ENCODE measurements at regions not wholly inside any gene's neighbourhood (a gene's known extent, or its start where the extent isn't known, plus 50 kb on each side); places are given as distances from the start of the nearest gene placed in this dataset.

GRCh38 chr2:82879803-82880202 is 1579.3 kb downstream of the SUCLG1 start:
- Histone ChIP-seq H3K27me3 (ENCODE audit: low read depth) (no peaks in the 10 kb centered on the region), H3K4me3 (no peak overlapping the region), H3K4me1 (no peaks in the 10 kb centered on the region), H3K9me3 (replicated peaks) (no peaks in the 10 kb centered on the region), H3K36me3 (no peaks in the 10 kb centered on the region), H3K27ac (replicated peaks) (no peak overlapping the region)
- no peak for DNase-seq
- TF ChIP-seq, protein P1, sequence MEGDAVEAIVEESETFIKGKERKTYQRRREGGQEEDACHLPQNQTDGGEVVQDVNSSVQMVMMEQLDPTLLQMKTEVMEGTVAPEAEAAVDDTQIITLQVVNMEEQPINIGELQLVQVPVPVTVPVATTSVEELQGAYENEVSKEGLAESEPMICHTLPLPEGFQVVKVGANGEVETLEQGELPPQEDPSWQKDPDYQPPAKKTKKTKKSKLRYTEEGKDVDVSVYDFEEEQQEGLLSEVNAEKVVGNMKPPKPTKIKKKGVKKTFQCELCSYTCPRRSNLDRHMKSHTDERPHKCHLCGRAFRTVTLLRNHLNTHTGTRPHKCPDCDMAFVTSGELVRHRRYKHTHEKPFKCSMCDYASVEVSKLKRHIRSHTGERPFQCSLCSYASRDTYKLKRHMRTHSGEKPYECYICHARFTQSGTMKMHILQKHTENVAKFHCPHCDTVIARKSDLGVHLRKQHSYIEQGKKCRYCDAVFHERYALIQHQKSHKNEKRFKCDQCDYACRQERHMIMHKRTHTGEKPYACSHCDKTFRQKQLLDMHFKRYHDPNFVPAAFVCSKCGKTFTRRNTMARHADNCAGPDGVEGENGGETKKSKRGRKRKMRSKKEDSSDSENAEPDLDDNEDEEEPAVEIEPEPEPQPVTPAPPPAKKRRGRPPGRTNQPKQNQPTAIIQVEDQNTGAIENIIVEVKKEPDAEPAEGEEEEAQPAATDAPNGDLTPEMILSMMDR (IDR thresholded peaks at IDR 0.05; ENCODE audit: borderline replicate concordance) = no peak
- intact Hi-C loops (cut with micrococcal nuclease) = no loop called here

GRCh38 chr2:82875858-82876257 is 1583.2 kb downstream of the SUCLG1 start:
- no peak overlapping the region for H3K4me3 ChIP-seq
- no peak for DNase-seq
- intact Hi-C loops (cut with micrococcal nuclease) = no loop called here
- TF ChIP-seq, protein P1 (IDR thresholded peaks at IDR 0.05; ENCODE audit: borderline replicate concordance) = no peak
- H3K27ac ChIP-seq (replicated peaks) = no peak overlapping the region
- no peaks in the 10 kb centered on the region for H3K9me3 ChIP-seq (replicated peaks)
- H3K4me1 ChIP-seq = no peaks in the 10 kb centered on the region
- H3K36me3 ChIP-seq = no peaks in the 10 kb centered on the region
- no peaks in the 10 kb centered on the region for H3K27me3 ChIP-seq (ENCODE audit: low read depth)

DNA sequence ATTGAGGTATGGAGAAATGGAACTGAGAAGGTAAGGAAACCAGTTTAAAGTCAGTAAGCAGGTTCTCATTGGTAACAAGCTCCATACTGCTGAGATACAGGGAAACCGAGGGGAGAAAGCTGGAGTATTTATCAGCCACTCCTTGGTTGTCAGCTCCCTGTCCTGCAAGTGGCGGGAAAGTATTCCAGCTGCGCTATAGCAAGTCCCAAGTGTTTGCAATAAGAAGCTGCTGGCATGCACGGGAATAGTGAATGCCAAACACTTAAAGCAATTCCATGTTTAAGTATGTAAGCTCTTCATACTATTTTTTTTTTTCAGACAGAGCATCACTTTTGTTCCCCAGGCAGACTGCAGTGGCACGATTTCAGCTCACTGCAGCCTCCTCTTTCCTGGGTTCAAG is 1601.1 kb downstream of the SUCLG1 start:
- Histone ChIP-seq H3K27ac (replicated peaks) (no peak overlapping the region), H3K9me3 (replicated peaks) (no peaks in the 10 kb centered on the region), H3K27me3 (ENCODE audit: low read depth) (no peaks in the 10 kb centered on the region), H3K4me1 (no peaks in the 10 kb centered on the region), H3K4me3 (no peak overlapping the region), H3K36me3 (no peaks in the 10 kb centered on the region)
- DNase-seq = no peak
- TF ChIP-seq, protein P1 (IDR thresholded peaks at IDR 0.05; ENCODE audit: borderline replicate concordance) = no peak
- intact Hi-C loops (cut with micrococcal nuclease) = no loop called here

DNA sequence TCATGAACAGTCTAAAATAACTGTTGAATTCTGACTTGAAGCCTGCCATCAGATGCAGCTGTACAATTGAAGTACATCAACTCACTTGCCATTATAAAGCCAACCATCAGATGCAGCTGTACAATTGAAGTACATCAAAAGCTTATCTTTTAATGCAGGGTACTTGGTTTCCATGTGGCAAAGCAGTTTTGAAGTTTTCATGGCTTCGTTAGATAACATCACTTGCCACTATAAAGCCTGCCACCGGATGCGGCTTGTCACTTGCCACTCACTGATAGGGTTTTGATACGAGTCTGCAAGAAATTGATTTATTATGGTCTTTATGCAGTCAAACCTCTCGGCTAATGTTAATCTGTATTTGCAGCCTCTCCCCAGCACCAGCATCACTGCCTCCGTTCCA is 1605.8 kb downstream of the SUCLG1 start:
- Histone ChIP-seq H3K36me3 (no peaks in the 10 kb centered on the region), H3K9me3 (replicated peaks) (no peaks in the 10 kb centered on the region), H3K4me1 (no peaks in the 10 kb centered on the region), H3K4me3 (no peak overlapping the region), H3K27me3 (ENCODE audit: low read depth) (no peaks in the 10 kb centered on the region), H3K27ac (replicated peaks) (no peak overlapping the region)
- TF ChIP-seq, protein P1 (IDR thresholded peaks at IDR 0.05; ENCODE audit: borderline replicate concordance) = no peak
- DNase-seq = no peak
- intact Hi-C loops (cut with micrococcal nuclease) = no loop called here

DNA sequence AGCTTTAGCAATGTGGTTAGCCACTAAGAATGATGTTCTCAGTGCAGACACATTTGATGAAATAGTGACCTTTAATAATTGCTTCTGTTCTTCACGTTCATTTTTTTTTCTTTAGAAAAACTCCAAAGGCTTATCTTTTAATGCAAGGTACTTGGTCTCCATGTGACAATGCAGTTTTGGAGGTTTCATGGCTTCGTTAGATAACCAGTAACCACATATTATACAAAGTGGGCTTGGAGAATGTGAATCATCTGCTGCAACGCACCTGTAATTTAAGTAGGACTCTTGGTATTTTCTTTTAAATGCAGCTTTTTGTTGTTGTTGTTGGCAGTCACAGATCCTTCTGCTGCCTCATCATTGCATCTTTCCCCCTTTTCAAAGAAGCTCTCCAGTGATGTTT is 1606.3 kb downstream of the SUCLG1 start:
- Histone ChIP-seq H3K27me3 (ENCODE audit: low read depth) (no peaks in the 10 kb centered on the region), H3K4me3 (no peak overlapping the region), H3K27ac (replicated peaks) (no peak overlapping the region), H3K36me3 (no peaks in the 10 kb centered on the region), H3K9me3 (replicated peaks) (no peaks in the 10 kb centered on the region), H3K4me1 (no peaks in the 10 kb centered on the region)
- no peak for DNase-seq
- TF ChIP-seq, protein P1 (IDR thresholded peaks at IDR 0.05; ENCODE audit: borderline replicate concordance) = no peak
- intact Hi-C loops (cut with micrococcal nuclease) = no loop called here

- Histone ChIP-seq H3K36me3 (no peaks in the 10 kb centered on the region), H3K27ac (replicated peaks) (no peak overlapping the region), H3K4me3 (no peak overlapping the region), H3K9me3 (replicated peaks) (no peaks in the 10 kb centered on the region), H3K4me1 (no peaks in the 10 kb centered on the region), H3K27me3 (ENCODE audit: low read depth) (no peaks in the 10 kb centered on the region)
- no peak for DNase-seq
- intact Hi-C loops (cut with micrococcal nuclease) = no loop called here
- TF ChIP-seq, protein P1 (IDR thresholded peaks at IDR 0.05; ENCODE audit: borderline replicate concordance) = no peak
Observed at GRCh38 chr2:82848285-82848684, 1610.8 kb downstream of the SUCLG1 start.

Measured in left ventricle myocardium inferior (tissue), 1 donor.